GM23338 (cell line): ENCODE measurements at regions not wholly inside any gene's neighbourhood (a gene's known extent, or its start where the extent isn't known, plus 50 kb on each side); places are given as distances from the start of the nearest gene placed in this dataset.

Source experiments
- CTCF ChIP-seq, 2 experiments: fragments of 200-600 bp in 1 of 2; sonication (generic) in 1 of 2; conservative IDR thresholded peaks; 2 replicates each; pipeline versions ENCODE4 v1.5.1 to v1.6.1; 2016 to 2017; ENCODE audit warnings: antibody characterized with exemption in 2 of 2, low read depth in 2 of 2, mild to moderate bottlenecking in 2 of 2, moderate library complexity in 1 of 2
- EZH2 ChIP-seq: fragments of 200-600 bp; sonication (generic); IDR thresholded peaks from one replicate; pipeline ENCODE4 v1.8.0; 2017; ENCODE audit warnings: antibody characterized with exemption, mild to moderate bottlenecking, low read depth; ENCODE audit not compliant: unreplicated experiment
- EZH2phosphoT487 ChIP-seq: fragments of 200-600 bp; sonication (generic); IDR thresholded peaks from one replicate; pipeline ENCODE4 v1.8.1; 2018; ENCODE audit warnings: antibody characterized with exemption; ENCODE audit not compliant: unreplicated experiment
- POLR2AphosphoS5 ChIP-seq: IDR thresholded peaks from 2 replicates; pipeline ENCODE4 v1.6.1; 2016; ENCODE audit warnings: antibody characterized with exemption, low read depth
- ZNF331 ChIP-seq: fragments of 250-450 bp; sonication (Bioruptor Pico); IDR thresholded peaks from 2 replicates; pipeline ENCODE4 v1.5.0; 2020; ENCODE audit warnings: low read depth, mild to moderate bottlenecking, moderate library complexity
- TF ChIP-seq, protein P1 (sequence below): fragments of 250-450 bp; sonication (Bioruptor Pico); IDR thresholded peaks from 2 replicates; pipeline ENCODE4 v1.5.0; 2020; ENCODE audit warnings: mild to moderate bottlenecking, moderate library complexity
- TF ChIP-seq, protein P2 (sequence below): IDR thresholded peaks from one replicate; pipeline ENCODE4 v1.6.1; 2018; ENCODE audit warnings: antibody characterized with exemption; ENCODE audit not compliant: unreplicated experiment

- TF ChIP-seq POLR2AphosphoS5 (no peak), EZH2 (no peak), CTCF (conservative IDR thresholded peaks at IDR 0.05; ENCODE audit: low read depth in 2 of 2) (no peak), EZH2phosphoT487 (no peak), ZNF331 (CRISPR knock-in tag) (no peak)
- TF ChIP-seq, protein P1, sequence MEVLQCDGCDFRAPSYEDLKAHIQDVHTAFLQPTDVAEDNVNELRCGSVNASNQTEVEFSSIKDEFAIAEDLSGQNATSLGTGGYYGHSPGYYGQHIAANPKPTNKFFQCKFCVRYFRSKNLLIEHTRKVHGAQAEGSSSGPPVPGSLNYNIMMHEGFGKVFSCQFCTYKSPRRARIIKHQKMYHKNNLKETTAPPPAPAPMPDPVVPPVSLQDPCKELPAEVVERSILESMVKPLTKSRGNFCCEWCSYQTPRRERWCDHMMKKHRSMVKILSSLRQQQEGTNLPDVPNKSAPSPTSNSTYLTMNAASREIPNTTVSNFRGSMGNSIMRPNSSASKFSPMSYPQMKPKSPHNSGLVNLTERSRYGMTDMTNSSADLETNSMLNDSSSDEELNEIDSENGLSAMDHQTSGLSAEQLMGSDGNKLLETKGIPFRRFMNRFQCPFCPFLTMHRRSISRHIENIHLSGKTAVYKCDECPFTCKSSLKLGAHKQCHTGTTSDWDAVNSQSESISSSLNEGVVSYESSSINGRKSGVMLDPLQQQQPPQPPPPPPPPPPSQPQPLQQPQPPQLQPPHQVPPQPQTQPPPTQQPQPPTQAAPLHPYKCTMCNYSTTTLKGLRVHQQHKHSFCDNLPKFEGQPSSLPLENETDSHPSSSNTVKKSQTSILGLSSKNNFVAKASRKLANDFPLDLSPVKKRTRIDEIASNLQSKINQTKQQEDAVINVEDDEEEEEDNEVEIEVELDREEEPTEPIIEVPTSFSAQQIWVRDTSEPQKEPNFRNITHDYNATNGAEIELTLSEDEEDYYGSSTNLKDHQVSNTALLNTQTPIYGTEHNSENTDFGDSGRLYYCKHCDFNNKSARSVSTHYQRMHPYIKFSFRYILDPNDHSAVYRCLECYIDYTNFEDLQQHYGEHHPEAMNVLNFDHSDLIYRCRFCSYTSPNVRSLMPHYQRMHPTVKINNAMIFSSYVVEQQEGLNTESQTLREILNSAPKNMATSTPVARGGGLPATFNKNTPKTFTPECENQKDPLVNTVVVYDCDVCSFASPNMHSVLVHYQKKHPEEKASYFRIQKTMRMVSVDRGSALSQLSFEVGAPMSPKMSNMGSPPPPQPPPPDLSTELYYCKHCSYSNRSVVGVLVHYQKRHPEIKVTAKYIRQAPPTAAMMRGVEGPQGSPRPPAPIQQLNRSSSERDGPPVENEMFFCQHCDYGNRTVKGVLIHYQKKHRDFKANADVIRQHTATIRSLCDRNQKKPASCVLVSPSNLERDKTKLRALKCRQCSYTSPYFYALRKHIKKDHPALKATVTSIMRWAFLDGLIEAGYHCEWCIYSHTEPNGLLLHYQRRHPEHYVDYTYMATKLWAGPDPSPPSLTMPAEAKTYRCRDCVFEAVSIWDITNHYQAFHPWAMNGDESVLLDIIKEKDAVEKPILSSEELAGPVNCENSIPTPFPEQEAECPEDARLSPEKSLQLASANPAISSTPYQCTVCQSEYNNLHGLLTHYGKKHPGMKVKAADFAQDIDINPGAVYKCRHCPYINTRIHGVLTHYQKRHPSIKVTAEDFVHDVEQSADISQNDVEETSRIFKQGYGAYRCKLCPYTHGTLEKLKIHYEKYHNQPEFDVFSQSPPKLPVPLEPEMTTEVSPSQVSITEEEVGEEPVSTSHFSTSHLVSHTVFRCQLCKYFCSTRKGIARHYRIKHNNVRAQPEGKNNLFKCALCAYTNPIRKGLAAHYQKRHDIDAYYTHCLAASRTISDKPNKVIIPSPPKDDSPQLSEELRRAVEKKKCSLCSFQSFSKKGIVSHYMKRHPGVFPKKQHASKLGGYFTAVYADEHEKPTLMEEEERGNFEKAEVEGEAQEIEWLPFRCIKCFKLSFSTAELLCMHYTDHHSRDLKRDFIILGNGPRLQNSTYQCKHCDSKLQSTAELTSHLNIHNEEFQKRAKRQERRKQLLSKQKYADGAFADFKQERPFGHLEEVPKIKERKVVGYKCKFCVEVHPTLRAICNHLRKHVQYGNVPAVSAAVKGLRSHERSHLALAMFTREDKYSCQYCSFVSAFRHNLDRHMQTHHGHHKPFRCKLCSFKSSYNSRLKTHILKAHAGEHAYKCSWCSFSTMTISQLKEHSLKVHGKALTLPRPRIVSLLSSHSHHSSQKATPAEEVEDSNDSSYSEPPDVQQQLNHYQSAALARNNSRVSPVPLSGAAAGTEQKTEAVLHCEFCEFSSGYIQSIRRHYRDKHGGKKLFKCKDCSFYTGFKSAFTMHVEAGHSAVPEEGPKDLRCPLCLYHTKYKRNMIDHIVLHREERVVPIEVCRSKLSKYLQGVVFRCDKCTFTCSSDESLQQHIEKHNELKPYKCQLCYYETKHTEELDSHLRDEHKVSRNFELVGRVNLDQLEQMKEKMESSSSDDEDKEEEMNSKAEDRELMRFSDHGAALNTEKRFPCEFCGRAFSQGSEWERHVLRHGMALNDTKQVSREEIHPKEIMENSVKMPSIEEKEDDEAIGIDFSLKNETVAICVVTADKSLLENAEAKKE (CRISPR knock-in tag): no peak
- TF ChIP-seq, protein P2, sequence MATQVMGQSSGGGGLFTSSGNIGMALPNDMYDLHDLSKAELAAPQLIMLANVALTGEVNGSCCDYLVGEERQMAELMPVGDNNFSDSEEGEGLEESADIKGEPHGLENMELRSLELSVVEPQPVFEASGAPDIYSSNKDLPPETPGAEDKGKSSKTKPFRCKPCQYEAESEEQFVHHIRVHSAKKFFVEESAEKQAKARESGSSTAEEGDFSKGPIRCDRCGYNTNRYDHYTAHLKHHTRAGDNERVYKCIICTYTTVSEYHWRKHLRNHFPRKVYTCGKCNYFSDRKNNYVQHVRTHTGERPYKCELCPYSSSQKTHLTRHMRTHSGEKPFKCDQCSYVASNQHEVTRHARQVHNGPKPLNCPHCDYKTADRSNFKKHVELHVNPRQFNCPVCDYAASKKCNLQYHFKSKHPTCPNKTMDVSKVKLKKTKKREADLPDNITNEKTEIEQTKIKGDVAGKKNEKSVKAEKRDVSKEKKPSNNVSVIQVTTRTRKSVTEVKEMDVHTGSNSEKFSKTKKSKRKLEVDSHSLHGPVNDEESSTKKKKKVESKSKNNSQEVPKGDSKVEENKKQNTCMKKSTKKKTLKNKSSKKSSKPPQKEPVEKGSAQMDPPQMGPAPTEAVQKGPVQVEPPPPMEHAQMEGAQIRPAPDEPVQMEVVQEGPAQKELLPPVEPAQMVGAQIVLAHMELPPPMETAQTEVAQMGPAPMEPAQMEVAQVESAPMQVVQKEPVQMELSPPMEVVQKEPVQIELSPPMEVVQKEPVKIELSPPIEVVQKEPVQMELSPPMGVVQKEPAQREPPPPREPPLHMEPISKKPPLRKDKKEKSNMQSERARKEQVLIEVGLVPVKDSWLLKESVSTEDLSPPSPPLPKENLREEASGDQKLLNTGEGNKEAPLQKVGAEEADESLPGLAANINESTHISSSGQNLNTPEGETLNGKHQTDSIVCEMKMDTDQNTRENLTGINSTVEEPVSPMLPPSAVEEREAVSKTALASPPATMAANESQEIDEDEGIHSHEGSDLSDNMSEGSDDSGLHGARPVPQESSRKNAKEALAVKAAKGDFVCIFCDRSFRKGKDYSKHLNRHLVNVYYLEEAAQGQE: no peak
Measured at GRCh38 chr6:93675856-93676417, 256.6 kb upstream of the EPHA7 start.
